Parathyroid adenoma (tissue), 2 donors: ENCODE measurements at regions not wholly inside any gene's neighbourhood (a gene's known extent, or its start where the extent isn't known, plus 50 kb on each side); places are given as distances from the start of the nearest gene placed in this dataset.
A peak's percentile ranks its signal among the peaks of the same experiment; 100 is the strongest.

Experiments
- H2AFZ ChIP-seq: fragments of 300-600 bp; sonication (generic); one replicate; pipeline ENCODE4 v1.7.0; 2017; ENCODE audit warnings: antibody characterized with exemption, mild to moderate bottlenecking
- H3K27ac ChIP-seq: fragments of 300-600 bp; sonication (generic); one replicate; pipeline ENCODE4 v1.7.0; 2017
- H3K27me3 ChIP-seq: fragments of 300-600 bp; sonication (generic); one replicate; pipeline ENCODE4 v1.7.0; 2017; ENCODE audit warnings: low read length; ENCODE audit not compliant: control insufficient read depth, insufficient read depth
- H3K36me3 ChIP-seq: fragments of 300-600 bp; sonication (generic); one replicate; pipeline ENCODE4 v1.7.0; 2017; ENCODE audit warnings: low read length; ENCODE audit not compliant: control insufficient read depth, insufficient read depth
- H3K4me1 ChIP-seq: fragments of 300-600 bp; sonication (generic); one replicate; pipeline ENCODE4 v1.7.0; 2017; ENCODE audit warnings: control low read depth
- H3K4me2 ChIP-seq: fragments of 300-600 bp; sonication (generic); one replicate; pipeline ENCODE4 v1.7.0; 2017; ENCODE audit warnings: low read length
- H3K4me3 ChIP-seq: fragments of 300-600 bp; sonication (generic); one replicate; pipeline ENCODE4 v1.7.0; 2017; ENCODE audit warnings: low read depth, low read length
- H3K79me2 ChIP-seq: fragments of 300-600 bp; sonication (generic); one replicate; pipeline ENCODE4 v1.7.0; 2017; ENCODE audit warnings: control low read depth
- H3K9ac ChIP-seq: fragments of 300-600 bp; sonication (generic); one replicate; pipeline ENCODE4 v1.7.0; 2017; ENCODE audit warnings: mild to moderate bottlenecking
- H3K9me3 ChIP-seq: fragments of 300-600 bp; sonication (generic); one replicate; pipeline ENCODE4 v1.7.0; 2017; ENCODE audit warnings: low read length; ENCODE audit not compliant: control insufficient read depth
- CTCF ChIP-seq: fragments of 300-600 bp; sonication (generic); IDR thresholded peaks from one replicate; pipeline ENCODE4 v1.7.0; 2017; ENCODE audit warnings: antibody characterized with exemption, mild to moderate bottlenecking
- donor health status: primary hyperparathyroidism.

DNA sequence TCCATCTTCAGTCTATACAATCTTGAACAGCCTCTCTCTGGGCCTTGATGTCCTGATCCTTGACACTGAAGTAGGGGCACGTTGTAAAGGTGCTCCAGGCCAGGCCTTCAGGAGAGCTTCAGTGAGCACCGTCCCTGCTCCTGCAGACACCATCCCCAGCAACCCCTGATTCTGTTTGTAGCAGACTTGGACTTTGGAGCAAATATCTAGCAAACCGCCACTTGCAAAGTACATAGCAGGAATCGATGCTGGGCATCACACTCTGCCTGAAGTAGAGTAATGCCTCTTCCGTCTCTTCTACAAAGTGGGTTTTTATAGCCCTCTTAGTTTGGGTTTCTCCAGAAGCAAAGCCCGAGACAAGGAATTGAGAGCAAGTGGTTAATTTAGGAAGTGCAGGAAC, 169.1 kb downstream of the SALL1 start:
- Histone ChIP-seq H3K27ac (no peak overlapping the region), H3K27me3 (no peaks in the 10 kb centered on the region), H3K9me3 (no peaks in the 10 kb centered on the region), H2AFZ (no peak overlapping the region), H3K9ac (no peak overlapping the region), H3K36me3 (no peaks in the 10 kb centered on the region), H3K4me2 (no peak overlapping the region), H3K79me2 (no peaks in the 10 kb centered on the region), H3K4me3 (no peak overlapping the region), H3K4me1 (no peaks in the 10 kb centered on the region)
- no peak for TF ChIP-seq CTCF

- no peak overlapping the region for H3K4me3 ChIP-seq
- H3K36me3 ChIP-seq: no peaks in the 10 kb centered on the region
- no peaks in the 10 kb centered on the region for H3K4me1 ChIP-seq
- no peak overlapping the region for H3K9ac ChIP-seq
- no peaks in the 10 kb centered on the region for H3K9me3 ChIP-seq
- no peaks in the 10 kb centered on the region for H3K27me3 ChIP-seq
- TF ChIP-seq CTCF: no peak
- no peaks in the 10 kb centered on the region for H3K79me2 ChIP-seq
- no peak overlapping the region for H3K27ac ChIP-seq
- H2AFZ ChIP-seq: no peak overlapping the region
- no peak overlapping the region for H3K4me2 ChIP-seq
Measured at GRCh38 chr16:50980666-50981065, 170.4 kb downstream of the SALL1 start.

GRCh38 chr16:50979806-50980620, 171.1 kb downstream of the SALL1 start:
- no peak overlapping the region for H3K4me2 ChIP-seq
- no peak overlapping the region for H3K4me3 ChIP-seq
- H2AFZ ChIP-seq: no peak overlapping the region
- H3K4me1 ChIP-seq: peaks cover 3% of the 10 kb centered on the region
- H3K27me3 ChIP-seq: no peaks in the 10 kb centered on the region
- H3K27ac ChIP-seq: no peak overlapping the region
- TF ChIP-seq CTCF: no peak
- no peak overlapping the region for H3K9ac ChIP-seq
- no peaks in the 10 kb centered on the region for H3K9me3 ChIP-seq
- H3K79me2 ChIP-seq: no peaks in the 10 kb centered on the region
- no peaks in the 10 kb centered on the region for H3K36me3 ChIP-seq

DNA sequence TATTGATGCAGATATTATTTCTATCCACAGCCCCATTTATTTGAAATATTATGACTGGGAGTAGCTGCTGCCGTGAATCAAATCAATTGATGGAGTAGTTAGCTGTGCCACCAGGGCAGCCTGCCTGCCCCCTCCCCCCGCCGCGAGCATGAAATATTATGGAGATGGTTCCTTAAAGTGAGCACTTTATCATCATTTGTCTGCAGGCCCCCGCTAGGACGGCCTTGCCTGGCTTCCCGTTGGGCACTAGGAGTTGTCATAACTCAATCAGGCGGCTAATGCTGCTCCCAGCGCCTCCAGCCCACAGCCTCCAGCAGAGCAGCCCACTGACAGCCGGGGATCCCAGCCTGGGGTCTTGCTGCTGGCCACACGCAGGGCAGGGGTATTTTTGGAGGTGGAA, 173.9 kb downstream of the SALL1 start:
- peaks cover 30% of the 10 kb centered on the region for H3K4me1 ChIP-seq
- no peaks in the 10 kb centered on the region for H3K27me3 ChIP-seq
- no peak overlapping the region for H3K9ac ChIP-seq
- TF ChIP-seq CTCF: no peak
- no peaks in the 10 kb centered on the region for H3K79me2 ChIP-seq
- no peak overlapping the region for H3K4me2 ChIP-seq
- H3K27ac ChIP-seq: no peak overlapping the region
- H3K9me3 ChIP-seq: no peaks in the 10 kb centered on the region
- H2AFZ ChIP-seq: no peak overlapping the region
- no peaks in the 10 kb centered on the region for H3K36me3 ChIP-seq
- no peak overlapping the region for H3K4me3 ChIP-seq

- peak overlapping the region; percentile 0 for H2AFZ ChIP-seq
- H3K9me3 ChIP-seq: no peaks in the 10 kb centered on the region
- H3K4me2 ChIP-seq: no peak overlapping the region
- no peaks in the 10 kb centered on the region for H3K27me3 ChIP-seq
- no peak for TF ChIP-seq CTCF
- no peaks in the 10 kb centered on the region for H3K79me2 ChIP-seq
- H3K4me3 ChIP-seq: no peak overlapping the region
- H3K27ac ChIP-seq: peak overlapping the region; percentile 61
- no peaks in the 10 kb centered on the region for H3K36me3 ChIP-seq
- H3K4me1 ChIP-seq: peaks cover 49% of the 10 kb centered on the region
- H3K9ac ChIP-seq: no peak overlapping the region
Measured at GRCh38 chr16:50974438-50975036, 176.5 kb downstream of the SALL1 start.
